ENCODE measurements at regions not wholly inside any gene's neighbourhood (a gene's known extent, or its start where the extent isn't known, plus 50 kb on each side); places are given as distances from the start of the nearest gene placed in this dataset.

- H3K27ac ChIP-seq = peak overlapping the region; percentile 42
These were observed 94.5 kb upstream of the UPP2 start for GRCh38 chr2:158006961-158007719.

GRCh38 chr2:158004126-158004764, 97.4 kb upstream of the UPP2 start:
- Histone ChIP-seq H3K4me3 (no peak overlapping the region), H3K4me1 (ENCODE audit: low read depth) (peaks cover 25% of the 10 kb centered on the region), H3K36me3 (no peaks in the 10 kb centered on the region), H3K27ac (no peak overlapping the region), H3K27me3 (no peaks in the 10 kb centered on the region), H3K9me3 (ENCODE audit: low read depth) (no peaks in the 10 kb centered on the region)
- no peak for TF ChIP-seq CTCF (IDR thresholded peaks at IDR 0.05; ENCODE audit: low read depth, low read length)
- DNase-seq (ENCODE audit: low read depth in 1 of 2, low spot score in 1 of 2) = peak in 1 of 2 donors; percentile 10

More at GRCh38 chr2:158006961-158007719, 94.5 kb upstream of the UPP2 start:
- Histone ChIP-seq H3K27me3 (no peaks in the 10 kb centered on the region), H3K4me1 (ENCODE audit: low read depth) (peaks cover 27% of the 10 kb centered on the region), H3K9me3 (ENCODE audit: low read depth) (no peaks in the 10 kb centered on the region), H3K4me3 (no peak overlapping the region), H3K36me3 (no peaks in the 10 kb centered on the region)
- DNase-seq (ENCODE audit: low read depth in 1 of 2, low spot score in 1 of 2) = peak in 1 of 2 donors; percentile 53
- no peak for TF ChIP-seq CTCF (IDR thresholded peaks at IDR 0.05; ENCODE audit: low read depth, low read length)

- Histone ChIP-seq H3K4me3 (no peak overlapping the region), H3K36me3 (no peaks in the 10 kb centered on the region), H3K27me3 (no peaks in the 10 kb centered on the region), H3K4me1 (ENCODE audit: low read depth) (peaks cover 11% of the 10 kb centered on the region), H3K9me3 (ENCODE audit: low read depth) (no peaks in the 10 kb centered on the region), H3K27ac (no peak overlapping the region)
- TF ChIP-seq CTCF (IDR thresholded peaks at IDR 0.05; ENCODE audit: low read depth, low read length) = no peak
- DNase-seq (ENCODE audit: low read depth in 1 of 2, low spot score in 1 of 2) = no peak
These were observed 99.6 kb upstream of the UPP2 start for GRCh38 chr2:158002079-158002478.

GRCh38 chr2:157996799-157997198, 104.9 kb upstream of the UPP2 start:
- no peaks in the 10 kb centered on the region for H3K9me3 ChIP-seq (ENCODE audit: low read depth)
- H3K36me3 ChIP-seq = no peaks in the 10 kb centered on the region
- no peak overlapping the region for H3K4me3 ChIP-seq
- H3K27me3 ChIP-seq = no peaks in the 10 kb centered on the region
- H3K27ac ChIP-seq = no peak overlapping the region
- DNase-seq (ENCODE audit: low read depth in 1 of 2, low spot score in 1 of 2) = no peak
- no peaks in the 10 kb centered on the region for H3K4me1 ChIP-seq (ENCODE audit: low read depth)
- no peak for TF ChIP-seq CTCF (IDR thresholded peaks at IDR 0.05; ENCODE audit: low read depth, low read length)

GRCh38 chr2:157995117-157995516, 106.6 kb upstream of the UPP2 start:
- Histone ChIP-seq H3K4me3 (no peak overlapping the region), H3K9me3 (ENCODE audit: low read depth) (no peaks in the 10 kb centered on the region), H3K27me3 (no peaks in the 10 kb centered on the region), H3K36me3 (no peaks in the 10 kb centered on the region), H3K27ac (no peak overlapping the region), H3K4me1 (ENCODE audit: low read depth) (no peaks in the 10 kb centered on the region)
- DNase-seq (ENCODE audit: low read depth in 1 of 2, low spot score in 1 of 2) = no peak
- no peak for TF ChIP-seq CTCF (IDR thresholded peaks at IDR 0.05; ENCODE audit: low read depth, low read length)

All from cardiac muscle cell (in vitro differentiated cells and primary cell).